ENCODE measurements at regions not wholly inside any gene's neighbourhood (a gene's known extent, or its start where the extent isn't known, plus 50 kb on each side); places are given as distances from the start of the nearest gene placed in this dataset.

- no peaks in the 10 kb centered on the region for H3K9me3 ChIP-seq (ENCODE audit: low read length)
- H3K79me2 ChIP-seq (ENCODE audit: insufficient read depth, low read length), result no peaks in the 10 kb centered on the region
- TF ChIP-seq CENPT (CRISPR knock-in tag; IDR thresholded peaks at IDR 0.05; ENCODE audit: low read depth), result no peak
- TF ChIP-seq RFX1 (IDR thresholded peaks at IDR 0.05), result no peak
- no peak for TF ChIP-seq PBX2 (CRISPR knock-in tag; IDR thresholded peaks at IDR 0.05)
- no peak for TF ChIP-seq ZNF20 (CRISPR knock-in tag; IDR thresholded peaks at IDR 0.05)
- no peak for TF ChIP-seq ZNF562 (CRISPR knock-in tag; IDR thresholded peaks at IDR 0.05; ENCODE audit: borderline replicate concordance)
- no peak for TF ChIP-seq ZNF484 (CRISPR knock-in tag; IDR thresholded peaks at IDR 0.05; ENCODE audit: borderline replicate concordance, low read depth)
- TF ChIP-seq SMAD1 (CRISPR knock-in tag; IDR thresholded peaks at IDR 0.05; ENCODE audit: borderline replicate concordance, low read depth), result no peak
- in situ Hi-C loops (cut with HindIII; ENCODE audit: extremely low pct_ligation_motif_present, low pct_unique_long_range_greater_than_20kb) (no loop called here), intact Hi-C loops (cut with micrococcal nuclease; ENCODE audit: unreplicated experiment) (no loop called here)
- no peaks in the 10 kb centered on the region for H3K4me1 ChIP-seq (ENCODE audit: insufficient read depth, low read length)
- no peak overlapping the region for H3K9ac ChIP-seq (ENCODE audit: insufficient read depth, low read depth, low read length)
- WGBS (ENCODE audit: low lambda C conversion rate), result 9% methylated on average over 3 of the region's 3 CpGs
- no peak overlapping the region for H2AFZ ChIP-seq (ENCODE audit: low read length)
- H3K27me3 ChIP-seq (ENCODE audit: control insufficient read depth in 1 of 2, insufficient read depth in 2 of 2, low read length in 2 of 2), result peaks cover 4 to 17% of the 10 kb centered on the region in 2 experiments; a peak in 3 of 5 replicates
- no peak overlapping the region for H3K27ac ChIP-seq (ENCODE audit: extremely low read length, insufficient read depth, low read length)
- CTCF ChIA-PET (ENCODE audit: low intra/inter-chr PET ratio, low total read pairs), result no interaction called here
- no peaks in the 10 kb centered on the region for H4K20me1 ChIP-seq (ENCODE audit: insufficient read depth, low read length)
- no peak for FAIRE-seq
- no peak overlapping the region for H3K4me2 ChIP-seq (ENCODE audit: low read depth, low read length)
- ATAC-seq, result no peak
- POLR2A ChIA-PET, result no interaction called here
- no peak overlapping the region for H3K4me3 ChIP-seq (replicated peaks in 1 of 3; ENCODE audit: insufficient read depth in 1 of 3, low read depth in 2 of 3, low read length in 3 of 3)
- BruUV-seq (replicated peaks), result no TSS peak
- H3K36me3 ChIP-seq (replicated peaks in 1 of 2; ENCODE audit: control insufficient read depth in 1 of 2, insufficient read depth in 2 of 2, low read length in 2 of 2), result no peaks in the 10 kb centered on the region
- DNase-seq (ENCODE audit: low spot score), result no peak
These were observed 78.8 kb upstream of the TDRD3 start for GRCh38 chr13:60318186-60318585.

- in situ Hi-C loops (cut with HindIII; ENCODE audit: extremely low pct_ligation_motif_present, low pct_unique_long_range_greater_than_20kb), result no loop called here
- no peak overlapping the region for H3K9ac ChIP-seq (ENCODE audit: insufficient read depth, low read depth, low read length)
- intact Hi-C loops (cut with micrococcal nuclease; ENCODE audit: unreplicated experiment), result no loop called here
- no peaks in the 10 kb centered on the region for H3K9me3 ChIP-seq (ENCODE audit: low read length)
- H3K36me3 ChIP-seq (replicated peaks in 1 of 2; ENCODE audit: control insufficient read depth in 1 of 2, insufficient read depth in 2 of 2, low read length in 2 of 2), result no peaks in the 10 kb centered on the region
- ChIA-PET CTCF (ENCODE audit: low intra/inter-chr PET ratio, low total read pairs) (no interaction called here), POLR2A (no interaction called here)
- no peaks in the 10 kb centered on the region for H3K79me2 ChIP-seq (ENCODE audit: insufficient read depth, low read length)
- H2AFZ ChIP-seq (ENCODE audit: low read length), result no peak overlapping the region
- DNase-seq (ENCODE audit: low spot score) (no peak), FAIRE-seq (no peak), ATAC-seq (no peak)
- BruUV-seq (replicated peaks), result no TSS peak
- H3K27me3 ChIP-seq (ENCODE audit: control insufficient read depth in 1 of 2, insufficient read depth in 2 of 2, low read length in 2 of 2), result peaks cover 2 to 3% of the 10 kb centered on the region in 2 experiments; a peak in 2 of 5 replicates
- H3K4me2 ChIP-seq (ENCODE audit: low read depth, low read length), result no peak overlapping the region
- H3K4me3 ChIP-seq (replicated peaks in 1 of 3; ENCODE audit: insufficient read depth in 1 of 3, low read depth in 2 of 3, low read length in 3 of 3), result no peak overlapping the region
- WGBS (ENCODE audit: low lambda C conversion rate), result 6% methylated on average over 2 of the region's 2 CpGs
- no peaks in the 10 kb centered on the region for H4K20me1 ChIP-seq (ENCODE audit: insufficient read depth, low read length)
- H3K27ac ChIP-seq (ENCODE audit: extremely low read length, insufficient read depth, low read length), result no peak overlapping the region
- no peaks in the 10 kb centered on the region for H3K4me1 ChIP-seq (ENCODE audit: insufficient read depth, low read length)
- TF ChIP-seq ZNF572 (CRISPR knock-in tag; IDR thresholded peaks at IDR 0.05) (no peak), DPF2 (CRISPR knock-in tag; IDR thresholded peaks at IDR 0.05; ENCODE audit: borderline replicate concordance, low read depth) (no peak), ZNF816 (CRISPR knock-in tag; IDR thresholded peaks at IDR 0.05; ENCODE audit: borderline replicate concordance) (no peak), THAP7 (CRISPR knock-in tag; IDR thresholded peaks at IDR 0.05) (no peak), ZNF446 (CRISPR knock-in tag; IDR thresholded peaks at IDR 0.05) (no peak), ASH2L (IDR thresholded peaks at IDR 0.05; ENCODE audit: insufficient read length, low read depth, low read length) (no peak), CSRNP2 (CRISPR knock-in tag; conservative IDR thresholded peaks at IDR 0.05; ENCODE audit: low read depth) (no peak), ETS1 (CRISPR knock-in tag; IDR thresholded peaks at IDR 0.05) (no peak)
These were observed 72.9 kb upstream of the TDRD3 start for GRCh38 chr13:60324131-60324530.
